Hippocampal formation (tissue), 2 donors: ENCODE measurements at regions not wholly inside any gene's neighbourhood (a gene's known extent, or its start where the extent isn't known, plus 50 kb on each side); places are given as distances from the start of the nearest gene placed in this dataset.

Source experiments
- DNase-seq, 2 donors: peaks; one replicate each; lab custom pipeline; 2025; lab: John Stamatoyannopoulos, UW

DNA sequence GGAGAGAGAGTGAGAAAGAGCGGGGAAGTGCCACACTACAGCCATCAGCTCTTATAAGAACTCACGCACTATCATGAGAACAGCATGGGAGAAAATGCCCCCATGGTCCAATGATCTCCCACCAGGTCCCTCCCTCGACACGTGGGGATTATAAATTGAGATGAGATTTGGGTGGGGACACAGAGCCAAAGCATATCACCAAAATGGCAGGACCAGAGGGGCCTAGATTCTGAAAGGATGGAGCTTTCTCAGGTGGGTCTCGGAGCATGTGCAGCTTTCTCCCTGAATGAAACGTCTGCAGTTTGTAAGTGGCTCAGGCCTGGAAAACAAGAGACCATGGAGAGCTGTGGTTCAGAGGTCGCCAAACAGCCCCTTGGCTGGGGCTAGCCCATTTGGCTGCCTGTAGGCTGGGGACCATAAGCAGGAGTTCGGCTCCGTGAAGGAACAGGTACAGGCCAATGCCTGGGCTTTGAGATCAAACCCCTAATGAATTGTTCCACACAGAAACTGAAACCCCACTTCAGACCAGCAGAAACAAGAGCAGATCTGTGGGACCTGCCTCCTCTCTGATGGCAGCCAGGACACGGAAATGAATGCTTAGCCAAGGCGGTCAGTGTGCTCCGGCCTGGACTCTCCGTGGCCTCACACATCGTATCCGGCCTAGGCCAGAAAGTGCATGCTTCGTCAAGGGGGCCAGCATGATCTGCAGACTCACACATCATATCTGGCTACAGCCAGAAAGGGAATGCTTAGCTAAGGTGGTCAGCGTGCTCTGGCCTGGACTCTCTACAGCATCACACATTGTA, 111.2 kb upstream of the TMEM18 start:
- DNase-seq: no peak

DNA sequence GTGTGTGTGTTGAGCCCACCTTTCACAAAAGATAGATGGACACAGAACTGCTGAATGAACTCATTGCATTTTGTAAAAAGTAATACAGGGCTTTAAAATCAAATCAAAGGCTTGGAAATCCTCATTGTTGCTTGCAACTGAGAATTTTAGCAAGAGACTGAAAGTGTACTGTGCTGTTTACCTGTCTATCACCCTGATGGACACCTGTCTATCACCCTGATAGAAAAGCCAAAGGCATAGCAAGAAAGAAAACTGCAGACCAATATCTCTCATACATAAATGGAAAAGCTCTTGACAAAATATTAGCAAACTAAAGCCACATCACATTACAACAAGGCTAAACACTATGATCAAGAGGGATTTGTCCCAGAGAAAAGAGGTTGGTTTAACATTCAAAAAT, 107.5 kb upstream of the TMEM18 start:
- DNase-seq: no peak

DNA sequence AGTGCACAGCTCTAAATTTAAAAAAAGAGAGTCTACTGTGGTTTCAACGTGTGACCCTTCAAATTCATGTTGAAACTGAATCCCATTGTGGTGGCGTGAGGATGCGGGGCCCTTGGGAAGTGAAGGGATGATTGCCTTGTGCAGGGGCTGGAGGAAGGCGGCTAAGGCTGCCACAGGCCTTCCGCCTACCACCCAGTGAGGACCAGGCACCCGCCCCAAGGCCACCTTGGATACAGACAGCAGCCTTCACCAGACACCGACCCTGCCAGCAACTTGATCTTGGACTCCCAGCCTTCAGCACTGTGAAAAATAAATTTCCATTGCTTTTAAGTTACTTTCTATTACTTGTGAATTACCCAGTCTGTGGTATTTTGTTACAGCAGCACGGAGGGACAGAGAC, 103.4 kb upstream of the TMEM18 start:
- no peak for DNase-seq

DNA sequence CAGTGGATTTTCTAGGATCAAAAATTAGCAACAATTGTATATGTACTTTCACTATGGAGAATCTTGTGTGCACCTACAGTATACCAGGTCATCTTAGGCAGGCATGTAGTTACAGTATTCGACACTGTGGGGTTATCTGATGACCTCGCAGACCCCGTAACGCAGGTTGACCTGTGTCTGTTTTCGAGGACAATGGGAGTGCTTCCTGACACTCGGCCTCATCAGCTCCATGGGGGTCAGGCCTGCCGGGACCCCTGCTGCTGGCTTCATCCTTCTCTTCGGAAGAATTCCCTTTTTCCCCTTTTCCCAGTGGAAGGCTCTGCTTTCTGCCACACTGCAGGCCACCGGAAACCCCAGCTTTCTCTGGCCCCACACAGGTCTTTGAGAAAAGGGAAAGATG, 102.8 kb upstream of the TMEM18 start:
- no peak for DNase-seq

DNA sequence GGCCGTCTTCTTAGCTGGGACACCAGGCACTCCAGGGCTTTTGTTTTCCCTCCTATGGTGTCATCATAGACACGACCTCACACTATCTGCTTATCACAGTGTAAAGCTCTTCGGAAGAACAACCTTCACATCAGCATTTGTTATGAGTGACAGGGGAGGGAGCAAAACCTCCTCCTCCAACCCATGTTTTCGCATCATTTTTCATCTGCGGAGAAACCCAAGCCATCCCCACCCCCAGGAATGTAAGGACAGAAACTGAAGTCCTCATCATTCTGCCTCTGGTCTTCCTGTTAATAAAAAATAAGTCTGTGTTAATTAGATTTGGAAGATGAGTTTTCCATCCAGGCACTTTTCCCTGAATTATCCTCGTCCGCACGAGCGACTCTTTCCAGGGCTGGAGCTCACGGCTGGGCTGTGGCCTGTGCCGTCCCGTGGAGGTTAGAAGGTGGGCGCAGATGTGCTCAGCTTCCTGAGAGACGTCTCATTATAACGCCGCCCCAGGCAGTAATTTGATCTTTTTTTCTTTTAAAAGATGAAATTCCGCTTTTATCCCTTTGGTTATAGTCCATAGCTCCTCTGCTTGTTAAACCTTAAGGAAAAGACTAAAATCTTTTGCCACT, 101.6 kb upstream of the TMEM18 start:
- DNase-seq: no peak

DNA sequence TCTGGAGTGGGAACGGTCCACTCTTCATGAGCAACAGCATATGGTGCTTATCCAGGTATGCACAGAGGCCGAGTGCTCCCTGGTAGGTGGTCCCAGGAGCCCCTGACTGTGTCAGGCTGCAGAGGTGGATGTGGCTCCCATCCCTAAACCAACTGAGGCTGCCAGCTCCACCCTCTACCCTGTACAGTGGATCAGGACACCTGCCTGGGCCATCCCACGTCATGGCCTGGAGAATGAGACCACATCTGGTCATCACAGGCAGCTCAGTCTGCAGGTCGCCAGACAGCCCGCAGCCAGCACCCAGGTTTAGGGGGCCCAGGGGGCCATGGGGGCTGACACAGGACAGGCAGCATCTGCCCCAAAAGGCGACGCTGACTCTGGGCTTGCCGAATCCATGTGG, 100.3 kb upstream of the TMEM18 start:
- DNase-seq: no peak

DNA sequence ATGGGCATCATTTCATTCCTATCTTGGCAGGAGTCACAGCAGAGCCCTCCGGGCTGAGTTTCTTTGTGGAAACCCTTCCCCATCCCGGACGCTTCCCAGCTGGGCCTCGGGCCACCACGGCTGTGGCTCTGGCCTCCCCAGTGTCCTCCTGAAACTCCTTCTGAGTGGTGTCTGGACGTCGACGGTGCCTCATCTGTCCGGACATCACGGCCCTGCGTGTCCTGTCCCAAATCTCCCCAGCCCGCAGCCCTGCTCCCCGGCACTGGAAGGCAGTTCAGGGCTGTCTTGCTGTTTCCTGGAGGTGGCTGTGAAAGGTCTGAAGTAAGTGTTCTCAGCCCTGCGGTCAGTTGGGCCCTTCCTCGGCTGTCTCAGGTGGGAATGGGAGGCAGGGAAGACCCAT, 99.8 kb upstream of the TMEM18 start:
- DNase-seq: no peak

DNA sequence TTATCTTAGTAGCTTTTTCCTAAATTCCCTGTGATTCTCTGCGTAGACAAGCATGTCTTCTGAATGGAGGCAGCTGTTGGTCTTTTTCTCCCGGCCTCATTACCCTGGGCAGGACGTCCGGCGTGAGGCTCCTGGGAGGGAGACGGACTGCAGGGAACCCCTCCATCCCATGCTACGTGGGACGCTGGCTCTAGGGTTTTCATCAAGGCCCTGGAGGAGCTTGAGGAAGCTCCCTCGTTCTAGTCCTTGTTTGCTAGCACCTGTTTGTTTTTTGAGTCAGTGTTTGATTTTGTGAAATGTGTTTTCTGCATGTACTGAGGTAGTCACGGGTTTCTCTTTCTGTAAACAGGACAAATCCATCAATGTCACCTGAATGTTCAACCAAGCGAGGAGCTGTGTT, 99.3 kb upstream of the TMEM18 start:
- DNase-seq: no peak

DNA sequence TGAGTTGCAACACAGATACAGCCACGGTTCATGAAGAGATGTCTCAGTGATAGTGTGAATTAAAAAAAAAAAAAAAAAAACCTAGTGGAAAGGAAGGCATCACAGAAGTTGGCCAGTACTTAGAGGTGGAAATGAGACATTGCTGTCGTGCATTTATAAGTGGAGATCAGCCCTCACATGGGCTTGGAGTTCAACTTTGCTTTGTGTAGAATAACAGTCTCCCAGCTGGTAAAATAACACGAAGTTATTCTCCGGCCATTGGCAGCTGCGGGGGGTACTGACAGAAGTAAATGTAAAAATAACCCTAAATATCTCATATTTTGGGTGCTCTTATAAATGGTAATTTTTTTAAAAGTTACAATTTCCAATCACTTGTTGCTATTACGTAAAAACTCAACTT, 98.8 kb upstream of the TMEM18 start:
- DNase-seq: no peak

DNA sequence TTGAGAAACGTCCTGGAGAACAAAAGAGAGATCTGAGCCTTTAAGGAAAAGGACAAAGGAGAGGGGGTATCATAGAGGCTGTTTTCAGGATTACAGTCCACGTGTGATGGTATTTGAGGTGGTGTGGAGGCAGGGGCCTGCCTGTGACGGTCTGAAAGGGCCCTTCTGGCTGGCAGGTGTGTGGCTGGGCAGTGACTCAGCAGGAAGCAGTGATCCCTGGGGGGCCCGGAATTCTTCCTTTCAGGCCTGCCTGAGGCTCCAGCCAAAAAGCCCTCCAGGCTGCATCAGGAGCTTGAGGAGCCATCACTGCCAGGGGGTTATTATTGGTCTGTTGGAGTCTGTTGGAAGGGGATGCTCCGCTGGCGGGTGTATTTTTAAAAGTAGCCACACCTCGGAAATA, 97.2 kb upstream of the TMEM18 start:
- no peak for DNase-seq

DNA sequence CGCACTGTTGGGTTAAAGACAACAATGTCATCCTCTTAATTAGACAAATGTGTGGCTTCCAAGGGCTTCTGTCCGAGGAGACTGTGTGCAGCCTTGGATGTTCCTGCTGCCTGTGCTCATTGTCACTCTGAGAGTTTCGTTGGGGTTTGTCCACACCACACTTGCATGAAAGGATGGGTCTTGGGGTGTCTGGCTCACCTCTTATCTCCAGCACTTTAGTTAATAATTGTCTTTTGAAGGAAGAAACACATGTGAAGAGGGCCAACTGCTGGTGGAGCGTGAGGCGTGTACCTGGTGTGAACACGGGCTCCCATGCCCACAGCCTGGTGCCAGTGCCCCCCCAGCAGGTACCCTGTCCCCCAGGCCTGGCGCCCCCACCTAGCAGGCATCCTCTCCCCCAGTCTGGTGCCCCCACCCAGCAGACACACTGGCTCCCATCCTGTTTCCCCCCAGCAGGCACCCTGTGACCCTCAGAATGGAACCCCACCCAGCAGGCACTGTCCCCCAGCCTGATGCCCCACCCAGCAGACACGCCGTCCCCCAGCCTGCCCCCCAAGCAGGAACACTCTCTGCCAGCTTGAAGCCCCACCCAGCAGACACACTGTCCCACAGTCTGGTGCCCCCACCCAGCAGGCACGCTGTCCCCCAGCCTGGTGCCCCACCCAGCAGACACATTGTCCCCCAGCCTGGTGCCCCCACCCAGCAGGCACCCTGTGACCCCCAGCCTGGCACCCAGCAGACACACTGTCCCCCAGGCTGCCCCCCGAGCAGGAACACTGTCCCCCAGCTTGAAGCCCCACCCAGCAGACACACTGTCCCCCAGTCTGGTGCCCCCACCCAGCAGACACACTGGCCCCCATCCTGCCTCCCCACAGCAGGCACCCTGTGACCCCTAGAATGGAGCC, 96.3 kb upstream of the TMEM18 start:
- DNase-seq: no peak

DNA sequence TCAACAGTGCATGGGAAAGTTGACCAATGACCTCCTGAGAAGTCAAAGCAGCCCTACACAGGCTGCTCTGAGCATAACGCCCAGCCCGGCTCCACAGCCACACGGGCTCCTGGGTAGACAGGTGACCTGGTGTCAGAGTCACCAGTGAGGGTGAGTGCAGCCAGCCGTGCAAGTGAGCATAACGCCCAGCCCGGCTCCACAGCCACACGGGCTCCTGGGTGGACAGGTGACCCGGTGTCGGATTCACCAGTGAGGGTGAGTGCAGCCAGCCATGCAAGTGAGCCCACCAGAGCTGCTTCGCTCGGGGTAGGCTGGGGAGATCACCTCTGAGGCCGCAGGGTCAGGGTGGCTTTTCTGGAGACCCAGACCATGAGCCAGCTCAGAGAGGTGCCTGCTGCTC, 94.3 kb upstream of the TMEM18 start:
- DNase-seq: no peak

DNA sequence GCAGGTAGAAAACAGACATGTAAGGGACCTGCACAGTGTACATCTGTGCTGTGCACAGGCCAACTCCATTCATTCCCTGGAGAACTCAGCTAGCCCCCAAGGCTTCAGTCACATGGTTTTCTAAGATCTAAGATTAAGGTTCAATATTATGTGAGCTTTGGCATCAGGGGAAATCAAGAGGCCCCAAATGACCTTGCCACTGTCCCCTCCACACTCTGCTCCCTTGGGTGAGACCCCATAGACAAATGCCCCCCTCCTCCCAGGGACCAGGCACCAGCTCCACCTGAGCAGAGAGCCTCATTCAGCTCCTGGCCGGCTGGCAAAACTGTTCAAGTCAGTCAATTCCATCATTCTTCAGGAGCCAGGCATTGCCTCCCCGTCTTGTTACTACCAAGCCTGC, 93.6 kb upstream of the TMEM18 start:
- DNase-seq: no peak

DNA sequence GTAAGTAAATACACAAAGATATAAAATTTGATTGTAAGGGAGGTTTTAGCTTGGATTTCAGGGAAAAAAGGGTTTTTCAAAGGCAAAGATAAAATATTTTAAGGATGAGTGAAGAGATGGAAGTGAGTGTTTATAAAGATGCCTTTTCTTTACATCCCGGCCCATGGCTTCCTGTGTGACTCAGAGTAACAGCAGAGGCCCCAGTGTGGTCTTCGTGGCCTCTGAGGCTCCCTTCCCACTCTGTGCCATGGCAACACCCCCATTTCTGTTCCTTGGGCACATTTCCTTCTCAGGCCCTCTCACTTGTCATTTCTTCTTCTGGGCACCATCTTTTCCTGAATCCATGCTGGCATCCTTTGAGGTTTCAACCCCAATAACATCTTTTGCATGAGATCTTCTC, 92.6 kb upstream of the TMEM18 start:
- DNase-seq: no peak

DNA sequence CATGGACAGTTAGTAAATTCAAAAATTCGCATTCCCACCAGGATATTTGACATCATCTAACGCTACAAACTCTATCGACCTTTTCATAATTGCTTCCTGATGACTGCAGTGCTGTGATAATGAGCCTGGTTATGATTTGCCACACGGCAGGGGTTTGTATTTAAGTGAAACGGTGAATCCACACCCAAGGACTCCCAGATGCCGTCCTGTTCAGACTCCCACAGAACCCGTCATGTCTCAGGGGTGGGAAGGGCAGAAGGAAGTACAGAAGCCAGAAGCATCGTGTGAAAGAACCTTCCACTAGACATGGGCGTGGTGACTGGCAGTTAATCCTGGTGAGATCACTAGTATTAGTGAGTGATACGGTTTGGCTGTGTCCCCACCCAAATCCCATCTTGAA, 91.2 kb upstream of the TMEM18 start:
- no peak for DNase-seq

DNA sequence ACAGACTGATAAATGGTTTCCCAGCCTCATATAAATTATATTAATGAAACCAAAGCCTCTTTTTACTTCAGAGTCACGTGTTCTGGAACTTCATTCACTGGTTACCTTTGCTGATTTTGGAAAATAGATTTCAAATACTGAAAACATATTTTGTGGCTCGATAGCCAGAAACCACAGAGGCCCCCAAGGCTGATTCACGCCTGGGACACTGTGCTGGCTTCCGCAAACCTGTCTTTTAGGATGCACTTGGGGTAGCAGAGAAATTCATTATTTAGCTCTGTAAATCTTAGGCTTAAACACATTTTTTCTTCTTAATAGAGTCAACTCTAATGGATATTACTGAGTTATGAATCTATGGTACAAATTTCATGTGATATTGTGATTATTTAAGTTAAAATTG, 90.7 kb upstream of the TMEM18 start:
- no peak for DNase-seq

DNA sequence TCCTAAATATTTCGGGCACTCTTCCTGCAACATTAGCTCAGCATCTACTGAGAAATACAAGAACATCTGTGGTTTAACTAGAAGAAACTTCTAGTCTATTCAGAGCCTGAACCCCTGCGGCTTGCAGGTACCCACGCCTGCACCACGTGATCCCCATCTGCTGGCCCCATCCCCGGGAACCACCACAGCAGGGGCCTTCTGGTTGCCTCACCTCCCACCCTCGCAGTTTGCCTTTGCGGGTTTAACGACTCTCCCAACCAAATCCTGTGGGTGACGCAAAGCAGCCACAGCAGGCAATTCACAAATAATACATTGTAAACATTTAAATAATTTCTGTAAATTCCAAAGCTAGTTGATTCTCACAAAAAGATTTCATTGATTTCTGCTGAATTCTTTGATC, 90.2 kb upstream of the TMEM18 start:
- DNase-seq: no peak

DNA sequence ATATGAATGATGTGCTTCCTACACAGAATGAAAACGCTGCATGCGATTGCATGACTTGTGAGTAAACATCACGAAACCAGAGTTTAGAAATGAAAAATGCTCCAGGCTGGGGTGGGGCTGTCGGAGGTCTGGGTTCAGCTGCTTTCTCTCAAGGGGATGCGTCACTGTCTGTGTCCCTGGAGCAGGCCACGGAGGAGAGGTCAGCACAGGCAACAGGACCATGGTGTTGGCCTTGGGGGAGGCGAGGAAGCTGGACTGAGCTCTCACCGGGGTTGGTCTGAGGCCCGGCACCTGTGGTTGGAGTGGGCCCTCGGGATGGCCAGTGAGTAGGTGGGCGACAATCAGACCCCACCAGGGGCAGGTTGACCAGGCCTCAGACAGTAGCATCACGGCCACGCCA, 89.0 kb upstream of the TMEM18 start:
- no peak for DNase-seq

DNA sequence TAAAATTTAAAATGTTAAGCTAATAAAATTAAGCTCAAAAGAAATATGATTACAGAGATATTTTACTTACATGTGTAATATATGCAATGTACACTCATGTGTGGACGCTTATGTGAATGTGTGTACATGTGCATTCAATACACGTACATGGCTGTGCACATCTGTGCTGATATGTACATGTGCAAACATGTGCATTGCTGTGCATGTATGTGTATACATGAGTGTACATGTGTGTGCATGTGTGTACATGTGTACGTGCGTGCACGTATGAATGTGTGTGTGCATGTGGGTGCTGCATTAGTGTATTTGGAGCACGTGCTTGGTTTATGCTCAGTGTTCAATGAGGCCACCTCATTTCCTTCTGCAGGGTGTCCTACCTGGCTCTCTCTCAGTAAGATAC, 88.2 kb upstream of the TMEM18 start:
- DNase-seq: no peak

DNA sequence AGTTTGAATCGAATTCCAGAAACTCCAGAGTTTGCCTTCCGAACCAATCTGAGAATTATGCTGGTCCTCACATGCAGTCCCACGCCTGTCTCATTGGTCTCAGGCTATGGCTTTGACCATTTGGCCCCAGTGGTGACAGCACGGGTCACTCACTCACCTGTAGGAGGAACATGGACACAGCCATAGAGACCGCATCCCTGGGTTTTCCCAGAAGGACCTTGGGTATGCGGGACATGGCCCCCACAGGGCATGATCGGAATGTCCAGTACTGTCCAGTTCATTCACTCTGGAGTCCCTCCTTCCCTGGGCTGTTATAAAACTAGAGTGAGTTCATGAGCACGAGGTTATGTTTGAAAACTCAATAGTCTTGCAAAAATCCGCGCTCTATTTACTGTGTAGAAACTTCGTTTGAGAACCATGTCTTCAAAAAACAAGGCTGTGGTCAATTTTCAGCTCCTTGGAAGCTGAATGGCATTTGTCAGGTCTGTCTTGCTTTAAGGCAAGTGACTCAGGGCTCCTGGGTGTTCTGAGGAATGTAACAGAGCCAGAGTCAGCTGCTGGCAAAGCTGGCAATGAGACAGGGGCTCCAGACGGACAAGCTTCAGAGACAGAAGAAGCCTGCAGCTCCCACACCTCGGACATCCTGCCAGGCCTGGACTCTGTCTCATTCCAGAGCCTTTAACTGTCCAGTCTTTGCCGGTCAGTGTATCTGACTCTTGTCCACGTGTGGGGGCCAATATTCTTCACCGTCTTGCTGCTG, 86.7 kb upstream of the TMEM18 start:
- no peak for DNase-seq

DNA sequence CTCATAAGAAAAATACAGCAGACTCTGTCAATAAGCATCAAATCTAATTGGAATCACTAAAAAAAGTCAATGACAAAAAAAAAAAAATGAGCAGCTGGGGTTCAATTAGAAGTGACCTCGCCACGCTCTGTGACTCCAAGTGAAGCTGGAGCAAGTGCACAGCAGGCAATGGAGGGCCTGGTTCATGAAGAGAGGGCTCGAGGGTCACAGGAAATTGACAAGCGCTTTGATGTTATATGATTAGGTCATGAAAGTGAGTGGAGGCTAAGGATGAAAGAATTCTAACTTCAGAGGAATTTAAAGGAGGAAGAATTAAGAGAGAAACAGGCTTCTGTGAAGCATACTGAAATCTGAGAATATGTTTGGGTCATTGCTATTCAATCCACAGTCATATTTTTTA, 85.4 kb upstream of the TMEM18 start:
- DNase-seq: no peak

DNA sequence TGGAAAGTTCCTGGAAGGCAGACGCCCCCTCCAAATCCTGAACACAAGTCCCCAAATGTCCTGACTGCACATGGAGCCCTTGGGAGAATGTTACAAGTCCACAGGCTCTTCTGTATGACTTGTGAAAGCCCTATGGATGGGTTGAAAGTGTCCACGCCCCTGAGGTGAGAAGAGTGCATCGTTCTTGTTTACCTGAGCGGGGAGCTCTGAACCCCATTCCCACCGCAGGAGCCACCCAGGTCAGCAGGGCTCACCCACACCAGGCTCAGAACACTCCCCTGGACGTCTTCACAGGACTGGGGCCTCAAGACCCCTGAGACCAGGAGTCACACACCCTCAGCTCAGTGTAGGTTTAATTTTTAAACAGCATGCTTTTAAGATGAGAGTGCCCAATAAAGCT, 84.2 kb upstream of the TMEM18 start:
- DNase-seq: no peak
